ENCODE measurements at regions not wholly inside any gene's neighbourhood (a gene's known extent, or its start where the extent isn't known, plus 50 kb on each side); places are given as distances from the start of the nearest gene placed in this dataset.
"Not testable (repeated sequence)": the region's sequence is repeated elsewhere in the genome, so short reads cannot be mapped to it uniquely, and the experiment has no call there.

GRCh38 chr15:92822216-92823144, 77.6 kb upstream of the CHD2 start:
- TF ChIP-seq CTCF (IDR thresholded peaks at IDR 0.05) = no peak
- H3K27me3 ChIP-seq (ENCODE audit: control insufficient read depth in 1 of 2, insufficient read depth in 2 of 2, low read length in 2 of 2) = no peaks in the 10 kb centered on the region
- Mint-ChIP-seq H3K27ac (peak overlapping the region; percentile 89), H3K9me3 (no peaks in the 10 kb centered on the region), H3K4me1 (ENCODE audit: low read depth) (peaks cover 54% of the 10 kb centered on the region), H3K36me3 (ENCODE audit: low read depth) (no peaks in the 10 kb centered on the region), H3K27me3 (no peaks in the 10 kb centered on the region), H3K4me3 (peak overlapping the region; percentile 70)
- H3K4me1 ChIP-seq (ENCODE audit: insufficient read depth, low read length) = peaks cover 45% of the 10 kb centered on the region
- POLR2A ChIA-PET = interaction anchor here (0.8 to 7.5 kb wide), 6 partner anchors 9 to 78 kb away, joined by 3 to 224 read pairs (median 74); partner anchors contain the start of gene CHD2
- H3K4me3 ChIP-seq (ENCODE audit: low read length) = no peak overlapping the region
- H3K27ac ChIP-seq (ENCODE audit: low read depth in 1 of 2, low read length in 2 of 2) = no peak overlapping the region
- no peaks in the 10 kb centered on the region for H3K9me3 ChIP-seq (ENCODE audit: control insufficient read depth in 1 of 2, insufficient read depth in 1 of 2, low read length in 2 of 2)
- intact Hi-C loops (cut with DNase I, micrococcal nuclease) = loop anchor here in 1 of 2 experiments (2.0 kb wide), 1 partner anchor 58 kb away; no protein-coding TSS in a partner anchor
- no peaks in the 10 kb centered on the region for H3K36me3 ChIP-seq (ENCODE audit: insufficient read depth, low read length)
- DNase-seq (no peak), ATAC-seq (ENCODE audit: poor library complexity) (no peak)
- CTCF ChIA-PET = interaction anchor here (0.6 to 1.6 kb wide), 7 partner anchors 9 to 95 kb away, joined by 3 to 7 read pairs (median 3); no protein-coding TSS in a partner anchor

DNA sequence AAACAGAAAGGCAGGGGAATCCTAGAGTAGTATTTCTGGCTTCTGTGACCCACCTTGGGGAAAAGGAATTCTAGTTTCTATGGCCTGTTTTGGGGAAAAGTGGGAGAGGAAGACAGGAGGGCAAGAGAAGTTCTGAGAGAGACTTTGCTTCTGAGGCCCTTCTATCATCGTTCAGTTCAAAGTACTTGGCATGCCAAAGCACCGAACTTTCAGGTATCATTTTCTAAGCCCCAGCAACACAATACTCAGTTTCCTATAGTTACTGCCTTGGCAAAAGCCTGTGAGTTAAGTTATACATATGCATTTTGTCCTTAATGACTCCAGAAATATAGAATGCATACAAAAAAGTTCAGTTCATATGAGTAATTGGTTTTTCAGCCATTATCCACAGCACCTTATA, 74.1 kb upstream of the CHD2 start:
- ChIA-PET CTCF (no interaction called here), POLR2A (no interaction called here)
- Mint-ChIP-seq H3K4me3 (no peak overlapping the region), H3K27ac (no peak overlapping the region), H3K4me1 (ENCODE audit: low read depth) (peaks cover 36% of the 10 kb centered on the region), H3K36me3 (ENCODE audit: low read depth) (no peaks in the 10 kb centered on the region), H3K9me3 (no peaks in the 10 kb centered on the region), H3K27me3 (no peaks in the 10 kb centered on the region)
- Histone ChIP-seq H3K9me3 (ENCODE audit: control insufficient read depth in 1 of 2, insufficient read depth in 1 of 2, low read length in 2 of 2) (no peaks in the 10 kb centered on the region), H3K27ac (ENCODE audit: low read depth in 1 of 2, low read length in 2 of 2) (no peak overlapping the region), H3K4me1 (ENCODE audit: insufficient read depth, low read length) (peaks cover 35% of the 10 kb centered on the region), H3K4me3 (ENCODE audit: low read length) (no peak overlapping the region), H3K36me3 (ENCODE audit: insufficient read depth, low read length) (no peaks in the 10 kb centered on the region), H3K27me3 (ENCODE audit: control insufficient read depth in 1 of 2, insufficient read depth in 2 of 2, low read length in 2 of 2) (no peaks in the 10 kb centered on the region)
- TF ChIP-seq CTCF (IDR thresholded peaks at IDR 0.05) = no peak
- no peak for DNase-seq
- ATAC-seq (ENCODE audit: poor library complexity) = no peak
- intact Hi-C loops (cut with DNase I, micrococcal nuclease) = no loop called here

GRCh38 chr15:92827991-92828390, 72.1 kb upstream of the CHD2 start:
- H3K4me1 Mint-ChIP-seq (ENCODE audit: low read depth) = peaks cover 42% of the 10 kb centered on the region
- not testable (repeated sequence) for H3K9me3 ChIP-seq (ENCODE audit: control insufficient read depth in 1 of 2, insufficient read depth in 1 of 2, low read length in 2 of 2)
- intact Hi-C loops (cut with DNase I, micrococcal nuclease) = loop anchor here in 1 of 2 experiments (2.0 kb wide), 1 partner anchor 13 kb away; no protein-coding TSS in a partner anchor

More at GRCh38 chr15:92827991-92828390, 72.1 kb upstream of the CHD2 start:
- H3K27ac ChIP-seq (ENCODE audit: low read depth in 1 of 2, low read length in 2 of 2); H3K27me3 ChIP-seq (ENCODE audit: control insufficient read depth in 1 of 2, insufficient read depth in 2 of 2, low read length in 2 of 2); H3K4me3 Mint-ChIP-seq; H3K4me3 ChIP-seq (ENCODE audit: low read length); H3K9me3 Mint-ChIP-seq; H3K27me3 Mint-ChIP-seq; CTCF ChIA-PET; DNase-seq; H3K27ac Mint-ChIP-seq; H3K36me3 Mint-ChIP-seq (ENCODE audit: low read depth); ATAC-seq (ENCODE audit: poor library complexity); H3K36me3 ChIP-seq (ENCODE audit: insufficient read depth, low read length): not testable (repeated sequence)
- POLR2A ChIA-PET = interaction anchor here (7.0 to 7.9 kb wide), 2 partner anchors 54 to 77 kb away, joined by 146 to 405 read pairs; partner anchors contain the start of gene CHD2
- H3K4me1 ChIP-seq (ENCODE audit: insufficient read depth, low read length) = peaks cover 40% of the 10 kb centered on the region
